MM.1S (cell line): ENCODE measurements at regions not wholly inside any gene's neighbourhood (a gene's known extent, or its start where the extent isn't known, plus 50 kb on each side); places are given as distances from the start of the nearest gene placed in this dataset.

Experiments
- CTCF ChIP-seq: fragments of 300-600 bp; sonication (generic); IDR thresholded peaks from 2 replicates; pipeline ENCODE4 v1.5.1; 2016; ENCODE audit warnings: antibody characterized with exemption, low read length, mixed read lengths
- EZH2 ChIP-seq: fragments of 300-600 bp; sonication (generic); optimal IDR thresholded peaks from 2 replicates; pipeline ENCODE3; 2017; ENCODE audit warnings: low read depth, mild to moderate bottlenecking, antibody characterized with exemption, low read length, mixed read lengths
- EZH2phosphoT487 ChIP-seq: fragments of 300-600 bp; sonication (generic); IDR thresholded peaks from 2 replicates; pipeline ENCODE4 v1.6.1; 2018; ENCODE audit warnings: antibody characterized with exemption, low read length

- TF ChIP-seq CTCF = no peak
- no peak for TF ChIP-seq EZH2
- TF ChIP-seq EZH2phosphoT487 = no peak
Observed at GRCh38 chr10:4303045-4303444, 518.0 kb upstream of the KLF6 start.
